HG02642 (cell line): ENCODE measurements at regions not wholly inside any gene's neighbourhood (a gene's known extent, or its start where the extent isn't known, plus 50 kb on each side); places are given as distances from the start of the nearest gene placed in this dataset.
"Not testable (repeated sequence)": the region's sequence is repeated elsewhere in the genome, so short reads cannot be mapped to it uniquely, and the experiment has no call there.

Experiments used
- ATAC-seq: cut with Tn5 transposase; IDR thresholded peaks from one replicate; pipeline ENCODE4 v1.9.1; 2021; ENCODE audit warnings: mild to moderate bottlenecking; ENCODE audit not compliant: unreplicated experiment, poor library complexity

- ATAC-seq: no peak
These were observed 1196.6 kb downstream of the CDH11 start for GRCh38 chr16:63925221-63925620.

- no peak for ATAC-seq
These were observed 1199.3 kb downstream of the CDH11 start for GRCh38 chr16:63922560-63922959.

GRCh38 chr16:63921737-63922295 lies 1200.0 kb downstream of the CDH11 start:
- no peak for ATAC-seq

GRCh38 chr16:63913290-63913689 lies 1208.6 kb downstream of the CDH11 start:
- no peak for ATAC-seq

GRCh38 chr16:63907251-63907650 lies 1214.6 kb downstream of the CDH11 start:
- no peak for ATAC-seq

- ATAC-seq: no peak
These were observed 1216.9 kb downstream of the CDH11 start for GRCh38 chr16:63904930-63905329.

- ATAC-seq: no peak
These were observed 1217.7 kb downstream of the CDH11 start for GRCh38 chr16:63904182-63904581.

- no peak for ATAC-seq
These were observed 1225.3 kb downstream of the CDH11 start for GRCh38 chr16:63896383-63897109.

- no peak for ATAC-seq
These were observed 1231.1 kb downstream of the CDH11 start for GRCh38 chr16:63890723-63891122.

GRCh38 chr16:63890081-63890480 lies 1231.8 kb downstream of the CDH11 start:
- ATAC-seq: no peak

- no peak for ATAC-seq
These were observed 1238.8 kb downstream of the CDH11 start for GRCh38 chr16:63883091-63883490.

- no peak for ATAC-seq
These were observed 1239.3 kb downstream of the CDH11 start for GRCh38 chr16:63882576-63882975.

GRCh38 chr16:63880948-63881347 lies 1240.9 kb downstream of the CDH11 start:
- no peak for ATAC-seq

- ATAC-seq: no peak
These were observed 1244.5 kb downstream of the CDH11 start for GRCh38 chr16:63877401-63877800.

- no peak for ATAC-seq
These were observed 1245.8 kb downstream of the CDH11 start for GRCh38 chr16:63876103-63876502.

- not testable (repeated sequence) for ATAC-seq
These were observed 1261.2 kb downstream of the CDH11 start for GRCh38 chr16:63860700-63861099.

- no peak for ATAC-seq
These were observed 1265.3 kb downstream of the CDH11 start for GRCh38 chr16:63856537-63856936.

- no peak for ATAC-seq
These were observed 1270.9 kb downstream of the CDH11 start for GRCh38 chr16:63850979-63851378.

- no peak for ATAC-seq
These were observed 1280.6 kb downstream of the CDH11 start for GRCh38 chr16:63841271-63841670.

GRCh38 chr16:63830061-63830460 lies 1291.8 kb downstream of the CDH11 start:
- no peak for ATAC-seq

GRCh38 chr16:63822818-63823217 lies 1299.0 kb downstream of the CDH11 start:
- ATAC-seq: no peak

GRCh38 chr16:63816276-63816675 lies 1305.6 kb downstream of the CDH11 start:
- ATAC-seq: no peak
